Type B pancreatic cell (in vitro differentiated cells): ENCODE measurements at regions not wholly inside any gene's neighbourhood (a gene's known extent, or its start where the extent isn't known, plus 50 kb on each side); places are given as distances from the start of the nearest gene placed in this dataset.

ENCODE experiments used
- DNase-seq: peaks from one replicate; pipeline ENCODE4 v3.0.0; 2021; ENCODE audit warnings: mixed read lengths; ENCODE audit not compliant: unreplicated experiment; ENCODE audit errors: extremely low spot score
- H3K27ac Mint-ChIP-seq: 2 replicates; pipeline ENCODE4 v1.8.0; 2021; ENCODE audit warnings: mild to moderate bottlenecking, mixed read lengths
- H3K27me3 Mint-ChIP-seq: 2 replicates; pipeline ENCODE4 v1.8.0; 2021; ENCODE audit warnings: mixed read lengths
- H3K36me3 Mint-ChIP-seq: 2 replicates; pipeline ENCODE4 v1.8.0; 2021; ENCODE audit warnings: mixed read lengths
- H3K4me1 Mint-ChIP-seq: one replicate; pipeline ENCODE4 v1.8.0; 2021; ENCODE audit warnings: mixed read lengths; ENCODE audit not compliant: unreplicated experiment
- H3K4me3 Mint-ChIP-seq: 2 replicates; pipeline ENCODE4 v1.8.0; 2021; ENCODE audit warnings: mild to moderate bottlenecking, mixed read lengths
- H3K9me3 Mint-ChIP-seq: 2 replicates; pipeline ENCODE4 v1.8.0; 2021; ENCODE audit warnings: mixed read lengths
- CTCF ChIP-seq: fragments of 200-600 bp; sonication (generic); conservative IDR thresholded peaks from 2 replicates; pipeline ENCODE4 v1.5.0; 2021; ENCODE audit warnings: antibody characterized with exemption, mild to moderate bottlenecking

- peaks cover 4% of the 10 kb centered on the region for H3K4me1 Mint-ChIP-seq
- DNase-seq, result no peak
- no peak for TF ChIP-seq CTCF
- no peak overlapping the region for H3K4me3 Mint-ChIP-seq
- H3K36me3 Mint-ChIP-seq, result no peaks in the 10 kb centered on the region
- H3K27ac Mint-ChIP-seq, result no peak overlapping the region
- H3K9me3 Mint-ChIP-seq, result no peaks in the 10 kb centered on the region
- H3K27me3 Mint-ChIP-seq, result peaks cover 3% of the 10 kb centered on the region
These were observed 428.9 kb upstream of the GNPDA2 start for GRCh38 chr4:45155081-45155777.

GRCh38 chr4:45147866-45148265 is 421.5 kb upstream of the GNPDA2 start:
- Mint-ChIP-seq H3K36me3 (no peaks in the 10 kb centered on the region), H3K27ac (no peak overlapping the region), H3K27me3 (peaks cover 11% of the 10 kb centered on the region), H3K4me3 (no peak overlapping the region), H3K4me1 (peaks cover 4% of the 10 kb centered on the region), H3K9me3 (no peaks in the 10 kb centered on the region)
- TF ChIP-seq CTCF, result no peak
- DNase-seq, result no peak

GRCh38 chr4:45131020-45131419 is 404.7 kb upstream of the GNPDA2 start:
- no peak for DNase-seq
- no peaks in the 10 kb centered on the region for H3K27me3 Mint-ChIP-seq
- H3K9me3 Mint-ChIP-seq, result no peaks in the 10 kb centered on the region
- H3K36me3 Mint-ChIP-seq, result no peaks in the 10 kb centered on the region
- peaks cover 5% of the 10 kb centered on the region for H3K4me1 Mint-ChIP-seq
- H3K4me3 Mint-ChIP-seq, result no peak overlapping the region
- H3K27ac Mint-ChIP-seq, result no peak overlapping the region
- TF ChIP-seq CTCF, result no peak

GRCh38 chr4:45122406-45122805 is 396.1 kb upstream of the GNPDA2 start:
- Mint-ChIP-seq H3K27ac (no peak overlapping the region), H3K9me3 (no peaks in the 10 kb centered on the region), H3K4me1 (no peaks in the 10 kb centered on the region), H3K27me3 (no peaks in the 10 kb centered on the region), H3K4me3 (no peak overlapping the region), H3K36me3 (no peaks in the 10 kb centered on the region)
- no peak for DNase-seq
- TF ChIP-seq CTCF, result no peak

GRCh38 chr4:45121426-45121975 is 395.1 kb upstream of the GNPDA2 start:
- Mint-ChIP-seq H3K4me3 (no peak overlapping the region), H3K27me3 (no peaks in the 10 kb centered on the region), H3K27ac (no peak overlapping the region), H3K36me3 (no peaks in the 10 kb centered on the region), H3K9me3 (no peaks in the 10 kb centered on the region), H3K4me1 (no peaks in the 10 kb centered on the region)
- DNase-seq, result no peak
- no peak for TF ChIP-seq CTCF
